UCSD-AML1 (cell line): ENCODE measurements at regions not wholly inside any gene's neighbourhood (a gene's known extent, or its start where the extent isn't known, plus 50 kb on each side); places are given as distances from the start of the nearest gene placed in this dataset.

Source experiments
- DNase-seq: peaks from one replicate; lab custom pipeline; 2025; ENCODE audit not compliant: unreplicated experiment; lab: John Stamatoyannopoulos, UW

DNA sequence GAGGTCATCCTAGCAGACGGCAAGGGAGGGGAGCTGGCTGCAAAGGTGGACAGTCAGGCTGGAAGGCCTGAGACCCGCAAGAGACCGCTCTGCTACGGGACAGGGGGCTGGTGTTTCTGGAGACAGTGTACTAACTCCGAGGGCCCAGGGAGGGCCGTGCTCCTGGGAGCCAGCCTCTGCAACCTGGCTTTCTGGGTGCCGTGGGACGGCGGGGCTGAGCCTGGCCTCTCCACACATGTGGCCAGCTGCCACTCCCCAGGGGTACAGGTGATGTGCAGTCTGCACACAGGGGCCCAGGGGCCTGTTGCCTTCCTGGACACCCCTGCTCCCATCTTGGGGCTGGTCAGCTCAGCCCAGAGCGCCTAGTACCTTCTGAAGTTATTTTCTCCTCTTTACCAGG is 92.2 kb downstream of the MRPL36 start:
- no peak for DNase-seq

DNA sequence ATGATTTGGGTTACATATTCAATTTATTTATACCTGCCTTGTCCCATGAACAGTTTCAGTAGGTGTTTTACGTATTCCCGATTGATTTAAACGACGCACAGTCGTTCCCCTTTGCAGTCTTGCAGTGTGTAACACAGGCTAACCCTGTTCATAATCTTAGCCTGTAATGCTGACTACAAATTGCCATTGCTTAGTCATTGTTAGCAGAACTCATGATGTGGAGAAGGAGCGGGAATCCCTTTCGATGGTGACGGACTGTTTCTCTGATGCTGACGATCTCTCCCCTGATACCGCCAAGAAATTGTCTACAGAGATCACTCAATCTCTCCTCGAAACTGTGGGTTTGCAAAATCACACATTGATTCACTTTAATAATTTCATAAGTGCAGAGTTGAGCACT is 93.2 kb downstream of the MRPL36 start:
- no peak for DNase-seq

DNA sequence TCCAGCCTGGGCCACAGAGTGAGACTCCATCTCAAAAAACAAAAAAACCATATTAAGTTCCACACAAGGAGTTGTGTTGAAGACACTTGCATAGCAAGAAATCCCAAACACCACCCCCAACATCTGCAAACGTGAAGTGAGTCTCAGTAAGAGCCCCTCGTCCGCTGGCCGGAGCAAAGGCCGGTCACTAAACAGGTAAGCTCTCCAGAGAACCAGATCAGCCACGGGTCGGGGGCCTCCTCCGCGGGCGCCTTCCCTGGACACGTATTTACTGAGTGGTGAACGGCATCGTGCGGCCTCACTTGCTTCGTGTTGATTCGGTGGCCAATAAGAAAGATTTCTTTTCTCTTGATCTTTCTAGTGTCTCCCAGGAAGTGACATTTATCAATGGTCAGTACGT is 93.6 kb downstream of the MRPL36 start:
- no peak for DNase-seq

DNA sequence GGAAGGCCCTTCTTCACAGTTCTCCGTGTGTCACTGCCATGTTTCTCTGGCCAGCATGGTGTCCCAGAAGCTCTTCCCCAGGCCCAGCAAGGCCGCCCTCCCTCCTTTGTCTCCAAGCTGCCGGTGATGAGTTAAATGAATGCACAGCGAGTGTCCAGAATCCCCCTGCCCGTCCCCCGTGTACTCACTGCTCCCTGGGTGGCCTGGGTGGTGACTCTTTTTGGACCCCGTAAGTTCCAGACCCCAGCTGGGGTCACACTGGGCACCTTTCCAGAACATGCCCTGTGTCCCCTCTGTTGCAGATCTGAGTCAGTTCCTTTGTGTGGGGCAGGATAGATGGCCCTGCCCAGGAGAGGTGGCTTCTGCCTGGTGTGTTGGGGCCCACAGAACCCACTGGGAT is 95.0 kb downstream of the MRPL36 start:
- no peak for DNase-seq

DNA sequence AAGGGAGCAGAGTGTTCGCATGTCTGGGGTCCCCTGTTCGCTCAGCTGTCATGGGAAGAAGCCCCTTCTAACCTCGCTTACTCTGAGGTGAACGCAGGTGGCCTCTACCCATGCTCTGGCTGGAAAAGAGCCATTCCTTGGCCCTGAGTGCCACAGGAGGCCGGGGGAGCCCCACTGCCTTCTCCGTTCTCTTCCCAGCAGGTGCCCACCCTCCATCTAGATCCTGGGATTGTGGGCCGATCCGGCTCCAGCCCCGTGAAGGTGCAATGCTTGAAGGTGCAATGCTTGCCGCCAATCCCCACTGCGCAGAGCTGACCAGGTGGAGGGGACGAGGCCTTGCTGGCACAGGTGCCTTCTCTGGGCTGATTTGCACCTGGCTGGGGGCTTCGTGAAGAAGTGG is 95.4 kb downstream of the MRPL36 start:
- no peak for DNase-seq

DNA sequence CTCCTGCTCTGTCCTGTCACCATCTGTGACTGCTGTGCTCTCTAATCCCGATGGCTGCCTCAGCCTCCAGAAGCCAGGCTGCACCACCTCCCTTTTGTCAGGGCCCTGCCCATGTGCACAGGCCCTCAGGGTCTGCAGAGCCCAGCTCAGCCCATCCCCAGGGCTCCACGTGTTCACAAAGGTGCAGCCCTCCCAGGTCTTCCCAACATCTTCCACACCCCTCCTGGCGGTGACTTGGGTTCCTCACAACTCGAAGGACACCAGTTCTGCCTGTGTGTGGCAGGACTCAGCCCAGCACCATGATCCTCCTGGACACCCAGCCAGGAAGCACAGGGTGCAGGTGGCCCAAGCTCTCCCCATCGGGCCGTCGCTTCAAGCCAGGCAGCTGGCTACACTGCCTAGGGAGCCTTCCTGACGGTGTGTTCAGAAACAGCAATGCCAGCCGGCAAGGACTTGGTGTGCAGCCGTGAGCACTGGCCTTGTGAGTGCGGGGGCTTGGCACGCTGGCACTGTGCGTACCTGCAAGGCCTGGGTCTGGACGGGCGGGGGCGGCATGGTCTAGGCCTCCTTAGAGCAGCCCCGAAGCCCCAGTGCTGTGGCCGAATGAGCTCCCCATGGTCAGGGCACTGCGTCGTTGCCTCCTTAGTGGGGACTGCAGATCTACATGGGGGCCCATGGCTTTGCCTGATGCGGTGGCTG is 96.1 kb downstream of the MRPL36 start:
- no peak for DNase-seq

DNA sequence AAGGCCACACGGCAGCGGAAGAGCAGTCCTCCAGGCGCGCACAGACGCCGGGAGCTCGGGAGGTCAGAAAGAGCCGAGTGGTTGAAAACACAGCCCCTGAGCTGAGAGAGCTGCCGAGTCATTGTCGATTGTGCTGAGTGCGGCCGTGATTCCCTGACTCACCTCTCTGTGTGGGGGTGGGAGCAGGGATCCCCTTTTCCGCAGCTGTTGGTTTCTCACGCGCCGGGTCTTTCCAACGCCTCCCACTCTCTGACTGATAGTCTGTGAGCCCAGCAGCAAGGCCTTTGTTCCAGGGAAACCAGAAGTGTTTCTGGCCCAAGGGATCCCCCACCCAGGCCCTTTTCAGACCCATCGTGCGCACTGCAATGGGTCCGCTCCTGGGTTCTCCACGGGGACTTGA is 97.3 kb downstream of the MRPL36 start:
- no peak for DNase-seq

DNA sequence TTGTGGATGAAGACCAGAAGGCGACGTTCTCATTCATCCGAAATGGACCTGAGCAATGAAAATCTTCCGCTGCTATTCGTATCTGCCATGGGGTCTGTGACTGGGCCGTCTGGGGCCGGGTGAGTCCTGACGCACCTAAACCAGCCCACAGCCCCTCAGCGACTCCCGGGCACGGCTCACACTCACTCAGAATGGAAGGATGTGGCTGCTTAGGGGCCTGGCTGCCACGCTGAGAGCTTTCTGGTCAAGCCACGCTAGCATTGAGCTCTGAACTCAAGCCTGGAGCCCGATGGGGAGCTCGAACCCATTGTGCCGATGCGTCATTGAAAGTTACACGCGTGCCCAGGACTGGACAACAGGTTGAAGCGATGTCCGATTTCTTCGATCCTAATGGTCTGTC is 97.8 kb downstream of the MRPL36 start:
- DNase-seq: no peak

DNA sequence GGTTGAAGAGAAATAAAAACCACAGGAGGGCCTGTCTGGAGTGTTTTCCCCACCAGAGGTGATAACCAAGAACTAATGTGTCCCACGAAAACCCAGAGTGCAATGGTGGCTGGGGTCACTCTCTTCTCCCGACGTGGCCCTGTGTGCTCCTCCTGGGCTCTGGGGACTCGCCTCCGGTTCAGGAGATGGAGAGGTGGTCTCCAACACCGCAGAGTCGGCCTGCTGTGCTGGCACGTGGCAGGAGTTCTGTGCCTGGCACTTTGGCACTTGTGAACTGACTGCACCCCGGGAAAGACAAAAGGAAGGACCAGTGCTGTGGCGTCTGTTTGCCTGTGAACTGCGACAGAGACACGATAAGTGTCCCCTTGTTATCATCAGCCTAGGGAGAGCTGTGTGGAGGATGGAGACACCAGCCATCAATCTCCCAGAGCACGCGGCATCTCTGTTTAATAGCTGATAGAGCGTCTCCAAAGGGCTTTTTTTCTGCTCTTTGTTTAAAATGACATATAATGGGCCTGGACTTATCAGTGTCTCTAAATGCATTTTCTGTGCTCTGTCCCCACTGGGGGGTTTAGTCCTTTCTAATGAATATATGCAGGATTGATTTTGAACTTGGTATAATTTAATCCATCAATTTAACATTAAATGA is 98.3 kb downstream of the MRPL36 start:
- DNase-seq: no peak

DNA sequence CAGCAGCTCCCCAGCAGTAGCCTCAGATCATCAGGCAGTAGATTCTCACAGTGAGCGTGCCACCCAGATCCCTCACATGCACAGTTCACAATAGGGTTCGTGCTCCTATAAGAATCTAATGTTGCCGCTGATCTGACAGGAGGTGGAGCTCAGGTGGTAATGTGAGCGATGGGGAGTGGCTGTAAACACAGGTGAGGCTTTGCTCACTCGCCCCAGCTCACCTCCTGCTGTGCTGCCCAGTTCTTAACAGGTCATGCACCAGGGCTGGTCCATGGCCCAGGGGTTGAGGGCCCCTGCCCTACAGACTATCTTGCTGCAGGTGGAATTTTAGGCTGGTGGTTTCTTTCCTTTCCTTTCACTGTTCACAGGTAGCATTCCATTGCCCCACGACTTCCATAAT is 100.2 kb downstream of the MRPL36 start:
- DNase-seq: no peak

DNA sequence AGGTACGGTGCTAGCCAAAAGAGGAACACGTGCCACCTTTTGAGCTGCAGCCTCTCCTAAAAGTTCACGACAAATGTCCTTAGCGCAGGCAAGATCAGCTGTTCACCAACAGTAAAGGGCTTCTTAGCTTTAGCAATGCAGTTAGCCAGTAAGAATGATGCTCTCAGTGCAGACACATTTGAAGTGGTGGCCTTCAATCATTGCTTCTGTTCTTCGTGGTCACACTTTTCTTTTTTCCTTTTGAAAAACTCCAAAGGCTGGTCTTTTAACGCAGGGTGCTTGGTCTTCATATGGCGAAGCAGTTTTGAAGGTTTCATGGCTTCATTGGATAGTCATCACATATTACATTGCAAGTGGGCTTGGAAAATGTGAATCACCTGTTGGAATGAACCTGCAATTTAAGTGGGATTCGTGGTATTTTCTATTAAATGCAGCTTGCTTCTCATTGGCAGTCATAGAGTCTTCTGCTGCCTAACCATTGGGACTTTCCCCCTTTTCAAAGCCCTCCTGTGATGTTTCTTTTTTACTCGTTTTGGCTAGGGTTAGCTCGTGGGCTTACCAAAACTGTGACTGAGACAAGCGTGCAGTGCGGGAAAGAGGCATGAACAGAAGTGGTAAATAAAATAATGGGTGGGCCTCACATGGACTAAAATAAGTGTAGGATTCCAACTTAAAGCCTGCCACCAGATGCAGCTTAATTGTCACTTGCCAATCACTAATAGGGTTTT is 100.9 kb downstream of the MRPL36 start:
- no peak for DNase-seq

DNA sequence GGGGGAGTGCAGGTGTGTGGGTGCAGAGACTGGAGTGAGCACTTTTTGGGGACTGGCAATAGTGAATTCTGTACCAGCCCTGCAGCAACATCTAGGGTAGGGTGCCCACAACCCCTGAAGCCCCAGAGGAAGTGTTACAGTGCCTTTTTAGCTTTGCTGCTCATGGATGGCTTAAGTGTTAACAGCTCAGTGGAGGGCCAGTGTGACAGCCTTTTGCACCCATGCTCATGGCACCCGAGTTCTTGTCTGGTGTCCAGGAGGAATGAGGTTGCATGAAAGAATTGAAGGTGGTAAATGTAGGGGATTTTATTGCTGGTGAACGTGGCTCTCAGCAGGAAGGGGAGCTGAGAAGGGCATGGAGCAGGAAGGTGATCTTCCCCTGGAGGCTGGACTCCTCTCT is 107.3 kb downstream of the MRPL36 start:
- no peak for DNase-seq

DNA sequence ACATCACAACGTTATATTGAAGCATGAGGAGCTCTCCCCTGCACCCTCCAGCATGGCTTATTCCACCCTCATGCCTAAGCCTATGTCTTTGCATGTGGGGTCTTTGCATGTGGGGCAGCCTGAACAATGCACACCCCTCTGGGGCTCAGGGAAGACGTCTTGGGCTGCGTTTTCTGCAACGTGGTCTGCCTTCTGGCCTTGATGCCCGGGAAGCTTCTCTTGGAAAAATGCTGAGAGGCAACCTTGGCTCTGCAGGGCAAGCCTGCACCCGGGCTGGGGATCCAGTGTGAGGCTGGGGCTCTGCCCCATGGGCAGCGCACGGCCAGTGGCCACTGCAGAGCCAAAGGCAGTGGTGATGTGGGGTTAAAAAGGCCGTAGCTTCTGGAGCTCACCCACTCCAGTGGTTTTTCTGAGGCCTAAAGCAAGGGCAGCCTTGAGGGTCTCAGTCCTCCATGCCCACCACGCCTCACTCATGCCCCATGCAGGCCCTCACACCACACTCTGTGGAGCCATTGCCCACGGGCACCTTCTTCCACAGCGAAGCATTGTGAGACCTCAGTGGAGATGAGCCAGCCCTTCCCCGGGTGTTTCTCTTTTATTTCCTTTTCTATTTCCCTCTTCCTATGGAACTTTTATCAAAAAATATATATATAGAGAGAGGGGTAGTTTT is 112.2 kb downstream of the MRPL36 start:
- DNase-seq: no peak

DNA sequence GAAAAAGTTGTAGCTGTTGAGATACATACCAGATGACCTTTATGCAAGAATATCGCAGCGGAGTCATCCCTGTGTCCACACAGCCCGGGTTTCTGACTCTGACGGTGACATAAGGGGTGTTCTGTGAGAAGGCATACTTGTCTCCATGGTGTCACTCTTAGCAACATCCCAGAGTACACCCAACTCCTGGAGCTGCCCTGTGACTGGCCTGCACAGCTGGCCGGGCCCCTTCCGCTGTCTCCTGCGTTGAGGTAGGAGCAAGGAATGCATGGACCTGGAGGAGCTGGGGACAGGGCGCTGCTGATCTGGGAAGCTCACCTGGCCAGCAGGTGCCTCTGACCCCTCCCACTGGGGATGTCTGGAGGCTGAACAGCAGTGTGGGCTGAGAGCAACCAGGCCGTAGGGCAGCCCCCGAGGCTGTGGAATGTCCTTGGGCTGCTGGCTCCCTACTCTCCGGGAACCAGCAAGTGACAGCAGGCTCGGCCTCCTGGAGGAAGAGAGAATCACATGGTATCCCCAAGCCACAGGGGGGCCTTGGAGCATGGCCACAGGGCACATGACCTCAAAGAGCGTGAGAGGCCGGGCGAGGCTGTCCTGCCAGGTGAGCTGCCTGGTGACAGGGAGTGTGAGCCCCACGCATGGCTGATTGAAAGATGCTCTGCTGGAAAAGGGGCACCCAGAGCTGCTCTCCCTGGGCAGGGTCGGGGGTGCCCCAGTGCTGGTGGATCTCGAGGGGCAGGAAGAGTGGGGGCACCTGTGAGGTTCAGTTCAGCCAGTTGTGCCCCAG is 113.4 kb downstream of the MRPL36 start:
- no peak for DNase-seq

DNA sequence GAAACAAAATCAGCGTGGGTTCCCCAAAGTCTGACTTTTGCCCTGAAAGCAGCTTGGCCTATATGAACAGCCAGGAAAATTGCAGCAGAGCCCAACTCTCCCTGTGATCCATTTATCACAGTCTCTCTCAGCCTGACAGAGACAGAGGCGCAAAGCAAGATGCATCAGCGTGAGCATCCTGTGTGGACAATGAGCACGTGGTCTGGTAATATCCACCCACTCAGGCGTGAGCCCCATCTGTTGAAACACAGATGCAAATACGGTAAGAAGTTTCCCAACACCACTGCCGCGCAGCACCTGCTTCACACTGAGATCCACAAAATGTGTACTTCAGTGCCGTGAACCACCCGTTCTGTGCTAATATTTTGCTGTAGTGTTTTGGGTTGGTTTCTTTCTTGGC is 114.6 kb downstream of the MRPL36 start:
- DNase-seq: no peak

DNA sequence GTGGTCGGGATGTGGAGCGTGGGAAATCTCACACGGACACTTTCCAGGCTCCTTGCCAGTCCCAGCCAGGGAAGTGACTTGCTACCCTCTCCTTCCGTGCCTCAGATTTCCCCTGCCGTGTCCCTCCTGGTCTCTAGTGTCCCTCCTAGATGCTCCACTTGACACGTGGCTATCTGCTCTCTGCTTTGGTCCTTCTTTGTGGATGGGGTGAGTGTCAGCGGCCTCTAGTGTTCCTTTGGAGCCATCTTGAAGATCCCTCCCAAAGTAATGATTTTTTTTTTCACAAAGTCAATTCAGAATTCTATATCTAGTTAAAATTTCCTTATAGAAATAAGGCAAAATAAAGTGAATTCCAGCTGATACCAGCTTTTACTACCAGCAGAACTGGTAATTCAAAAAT is 117.7 kb downstream of the MRPL36 start:
- no peak for DNase-seq

DNA sequence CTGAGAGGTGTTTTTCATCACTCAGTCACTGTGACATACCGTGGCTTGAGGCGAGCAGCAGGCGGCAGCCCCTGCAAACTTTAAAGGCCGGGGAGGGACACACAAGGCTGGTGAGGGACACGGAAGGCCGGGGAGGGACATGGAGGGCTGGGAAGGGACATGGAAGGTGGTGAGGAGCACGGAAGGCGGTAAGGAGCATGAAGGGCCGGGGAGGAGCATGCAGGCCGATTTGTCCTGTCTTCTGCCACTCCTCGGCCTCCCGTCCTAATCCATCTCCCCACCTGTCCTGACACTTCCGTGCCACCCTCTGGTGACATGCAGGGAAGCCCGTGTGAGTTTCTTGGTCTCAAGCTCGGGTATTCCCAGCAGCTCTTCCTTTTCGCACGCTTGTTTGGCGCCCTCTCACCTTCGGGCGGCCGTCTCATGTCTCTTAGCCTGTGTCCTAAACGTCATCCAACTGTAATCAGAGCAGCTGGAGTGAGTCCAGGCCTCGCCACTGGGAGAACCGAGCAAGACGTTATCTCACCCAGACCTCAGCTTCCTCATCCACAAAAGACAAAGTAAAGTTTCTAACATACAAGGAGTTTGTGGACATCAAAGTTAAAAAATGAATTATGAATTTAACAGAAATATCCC is 126.5 kb downstream of the MRPL36 start:
- DNase-seq: no peak

DNA sequence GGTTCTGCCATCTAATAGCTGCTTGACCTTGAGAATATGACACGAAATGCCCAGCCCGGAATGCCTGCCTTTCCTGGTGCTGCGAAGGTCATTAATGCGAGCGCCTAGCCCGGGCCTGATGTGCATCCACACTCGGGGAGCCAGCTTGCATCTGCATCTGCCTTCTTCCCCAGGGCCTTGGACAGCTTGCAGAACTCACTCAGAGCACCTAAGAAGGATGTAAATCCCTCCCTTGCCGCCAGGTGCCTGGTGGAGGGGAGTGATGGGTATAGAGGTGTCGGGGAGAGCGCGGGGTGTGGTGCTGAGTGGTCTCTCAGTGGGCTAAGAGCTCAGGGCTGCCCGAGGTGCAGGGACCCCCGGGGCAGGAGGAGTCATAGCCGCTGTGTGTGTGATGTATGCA is 127.2 kb downstream of the MRPL36 start:
- DNase-seq: no peak

DNA sequence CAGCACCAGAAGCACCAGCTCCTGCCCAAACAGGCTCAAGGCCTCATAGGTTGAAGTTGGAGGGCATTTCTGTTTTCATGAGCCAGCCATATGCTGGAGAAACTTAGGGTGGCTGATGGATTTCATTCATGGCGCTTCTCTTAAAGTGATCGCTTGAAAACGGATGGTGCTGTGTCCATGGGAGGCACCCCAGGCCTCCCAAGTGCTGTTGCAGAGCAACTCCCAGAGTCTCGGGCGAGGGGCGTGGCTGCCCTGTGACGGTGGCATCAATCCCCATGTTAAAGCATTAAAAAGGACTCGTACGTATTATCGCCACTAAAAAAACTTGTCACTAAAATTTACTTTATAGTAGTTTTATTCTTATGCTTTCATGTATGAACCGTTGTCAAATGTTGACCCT is 128.3 kb downstream of the MRPL36 start:
- DNase-seq: no peak

DNA sequence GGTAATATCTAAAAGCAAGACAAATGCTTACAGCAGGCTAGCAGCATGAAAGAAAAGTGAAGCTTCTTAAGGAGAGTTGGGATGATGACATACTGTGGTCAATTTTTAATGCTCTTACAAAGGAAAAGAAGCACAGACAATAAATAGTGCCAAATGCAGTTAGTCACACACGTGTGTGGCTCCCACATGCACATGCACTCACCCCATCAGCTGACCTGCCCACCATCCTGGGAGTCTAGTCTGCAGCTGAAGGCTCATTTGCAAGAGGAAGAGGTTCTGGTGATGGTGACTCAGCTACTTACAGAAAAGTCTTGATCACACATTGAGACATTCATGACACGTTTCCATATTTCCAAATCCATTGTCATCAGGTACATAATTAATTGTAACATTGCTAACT is 129.3 kb downstream of the MRPL36 start:
- no peak for DNase-seq
